Common myeloid progenitor, CD34-positive (primary cell): ENCODE measurements at regions not wholly inside any gene's neighbourhood (a gene's known extent, or its start where the extent isn't known, plus 50 kb on each side); places are given as distances from the start of the nearest gene placed in this dataset.
"Not testable (repeated sequence)": the region's sequence is repeated elsewhere in the genome, so short reads cannot be mapped to it uniquely, and the experiment has no call there.

Experiments used
- CTCF ChIA-PET: fragments of 350-600 bp; sonication (Branson Sonifier 250); formaldehyde crosslinking; loops from one replicate; lab custom pipeline; 2021; ENCODE audit warnings: antibody characterized with exemption; lab: Charles Lee
- POLR2A ChIA-PET: fragments of 350-600 bp; sonication (Branson Sonifier 250); formaldehyde crosslinking; loops from one replicate; lab custom pipeline; 2021; ENCODE audit warnings: antibody characterized with exemption; lab: Charles Lee
- DNase-seq, 3 donors: peaks; one replicate each; pipeline versions ENCODE4 v3.0.0 to v3.0.0-alpha.2; 2013
- H3K27ac ChIP-seq, 2 experiments: 1 replicate in 1 of 2; 2 replicates in 1 of 2; pipeline ENCODE4 v1.7.0; 2013; ENCODE audit warnings: inconsistent platforms in 2 of 2, low read length in 2 of 2, mild to moderate bottlenecking in 2 of 2, low read depth in 1 of 2, moderate library complexity in 1 of 2; ENCODE audit not compliant: severe bottlenecking in 2 of 2, insufficient read depth in 1 of 2, poor library complexity in 1 of 2
- H3K27me3 ChIP-seq, 5 experiments: replicated peaks in 2 of 5; 1 replicate in 3 of 5; 2 replicates in 2 of 5; pipeline versions ENCODE4 v1.6.1 to v1.7.0; 2013; ENCODE audit warnings: low read length in 4 of 5, mild to moderate bottlenecking in 2 of 5, moderate library complexity in 2 of 5, inconsistent platforms in 1 of 5; ENCODE audit not compliant: insufficient read depth in 5 of 5, control insufficient read depth in 4 of 5
- H3K36me3 ChIP-seq, 4 experiments: 1 replicate in 2 of 4; 2 replicates in 2 of 4; pipeline versions ENCODE4 v1.6.1 to v1.7.0; 2013; ENCODE audit warnings: low read length in 3 of 4, control low read depth in 1 of 4, mild to moderate bottlenecking in 1 of 4; ENCODE audit not compliant: control insufficient read depth in 4 of 4, insufficient read depth in 4 of 4
- H3K4me1 ChIP-seq, 4 experiments: 1 replicate in 3 of 4; 2 replicates in 1 of 4; pipeline versions ENCODE4 v1.6.1 to v1.7.1; 2013; ENCODE audit warnings: low read length in 3 of 4, mild to moderate bottlenecking in 3 of 4, control low read depth in 1 of 4, inconsistent platforms in 1 of 4, moderate library complexity in 1 of 4; ENCODE audit not compliant: control insufficient read depth in 4 of 4, insufficient read depth in 4 of 4; ENCODE audit errors: control extremely low read depth in 1 of 4
- H3K4me3 ChIP-seq, 7 experiments: 1 replicate in 4 of 7; 2 replicates in 3 of 7; pipeline versions ENCODE4 v1.5.1 to v1.7.0; 2013; ENCODE audit warnings: mild to moderate bottlenecking in 7 of 7, low read length in 6 of 7, moderate library complexity in 6 of 7, inconsistent platforms in 2 of 7, low read depth in 2 of 7, control low read depth in 1 of 7; ENCODE audit not compliant: insufficient read depth in 4 of 7, control insufficient read depth in 1 of 7; ENCODE audit errors: extremely low read depth in 1 of 7
- H3K9me3 ChIP-seq, 5 experiments: 1 replicate in 4 of 5; 2 replicates in 1 of 5; pipeline versions ENCODE4 v1.6.1 to v1.7.1; 2013; ENCODE audit warnings: low read length in 4 of 5, mild to moderate bottlenecking in 2 of 5, inconsistent platforms in 1 of 5, low read depth in 1 of 5, moderate library complexity in 1 of 5; ENCODE audit not compliant: control insufficient read depth in 4 of 5, insufficient read depth in 2 of 5; ENCODE audit errors: control extremely low read depth in 1 of 5
- WGBS: methylation state at CpG from one replicate; pipeline ENCODE4 v1.1.5; 2013; ENCODE audit not compliant: insufficient coverage; 5-methylcytosine and 5-hydroxymethylcytosine counted together

GRCh38 chr4:130067419-130067818 is 971.5 kb downstream of the C4orf33 start:
- 88% methylated on average over 1 of the region's 1 CpG for WGBS
- Histone ChIP-seq H3K27ac (no peak overlapping the region), H3K27me3 (no peaks in the 10 kb centered on the region), H3K4me3 (no peak overlapping the region), H3K36me3 (no peaks in the 10 kb centered on the region), H3K9me3 (peaks cover 0 to 1% (median 0%) of the 10 kb centered on the region in 5 experiments), H3K4me1 (no peaks in the 10 kb centered on the region)
- POLR2A ChIA-PET: no interaction called here
- CTCF ChIA-PET: interaction anchor here (0.6 kb wide), 1 partner anchor 68 kb away, joined by 3 read pairs; no protein-coding TSS in a partner anchor
- no peak for DNase-seq

GRCh38 chr4:130068072-130068471 is 972.1 kb downstream of the C4orf33 start:
- CTCF ChIA-PET: no interaction called here
- H3K27ac ChIP-seq: no peak overlapping the region
- no peaks in the 10 kb centered on the region for H3K4me1 ChIP-seq
- no peaks in the 10 kb centered on the region for H3K27me3 ChIP-seq
- POLR2A ChIA-PET: no interaction called here
- H3K36me3 ChIP-seq: no peaks in the 10 kb centered on the region
- WGBS: 43% methylated on average over 1 of the region's 1 CpG
- no peak for DNase-seq
- no peak overlapping the region for H3K4me3 ChIP-seq
- H3K9me3 ChIP-seq: peaks cover 0 to 1% (median 0%) of the 10 kb centered on the region in 5 experiments

- Histone ChIP-seq H3K4me3 (no peak overlapping the region), H3K9me3 (no peaks in the 10 kb centered on the region), H3K36me3 (no peaks in the 10 kb centered on the region), H3K4me1 (no peaks in the 10 kb centered on the region), H3K27me3 (no peaks in the 10 kb centered on the region), H3K27ac (no peak overlapping the region)
- ChIA-PET CTCF (no interaction called here), POLR2A (no interaction called here)
- DNase-seq: no peak
- WGBS: 100% methylated on average over 1 of the region's 2 CpGs
Measured at GRCh38 chr4:130071746-130072145, 975.8 kb downstream of the C4orf33 start.

GRCh38 chr4:130073145-130073790 is 977.3 kb downstream of the C4orf33 start:
- Histone ChIP-seq H3K27me3 (no peaks in the 10 kb centered on the region), H3K27ac (no peak overlapping the region), H3K36me3 (no peaks in the 10 kb centered on the region), H3K9me3 (no peaks in the 10 kb centered on the region), H3K4me3 (no peak overlapping the region), H3K4me1 (no peaks in the 10 kb centered on the region)
- CTCF ChIA-PET: no interaction called here
- no peak for DNase-seq
- POLR2A ChIA-PET: no interaction called here
- 100% methylated on average over 1 of the region's 3 CpGs for WGBS

GRCh38 chr4:130074096-130074495 is 978.1 kb downstream of the C4orf33 start:
- H3K4me1 ChIP-seq: no peaks in the 10 kb centered on the region
- H3K27ac ChIP-seq: no peak overlapping the region
- no peaks in the 10 kb centered on the region for H3K9me3 ChIP-seq
- no peaks in the 10 kb centered on the region for H3K27me3 ChIP-seq
- H3K36me3 ChIP-seq: no peaks in the 10 kb centered on the region
- CTCF ChIA-PET: no interaction called here
- POLR2A ChIA-PET: no interaction called here
- DNase-seq: no peak
- 91% methylated on average over 4 of the region's 5 CpGs for WGBS
- no peak overlapping the region for H3K4me3 ChIP-seq

GRCh38 chr4:130077275-130077674 is 981.3 kb downstream of the C4orf33 start:
- Histone ChIP-seq H3K4me1 (no peaks in the 10 kb centered on the region), H3K27me3 (no peaks in the 10 kb centered on the region), H3K9me3 (no peaks in the 10 kb centered on the region), H3K36me3 (no peaks in the 10 kb centered on the region), H3K27ac (no peak overlapping the region), H3K4me3 (no peak overlapping the region)
- CTCF ChIA-PET: no interaction called here
- WGBS: no CpG with 5 or more reads among the region's 1 CpG
- POLR2A ChIA-PET: no interaction called here
- DNase-seq: no peak

GRCh38 chr4:130079027-130079426 is 983.1 kb downstream of the C4orf33 start:
- H3K27ac ChIP-seq, DNase-seq, CTCF ChIA-PET, H3K9me3 ChIP-seq, H3K4me1 ChIP-seq, H3K4me3 ChIP-seq, POLR2A ChIA-PET, H3K36me3 ChIP-seq, H3K27me3 ChIP-seq: not testable (repeated sequence)
- no CpG with 5 or more reads among the region's 2 CpGs for WGBS
